ENCODE measurements at regions not wholly inside any gene's neighbourhood (a gene's known extent, or its start where the extent isn't known, plus 50 kb on each side); places are given as distances from the start of the nearest gene placed in this dataset.

DNA sequence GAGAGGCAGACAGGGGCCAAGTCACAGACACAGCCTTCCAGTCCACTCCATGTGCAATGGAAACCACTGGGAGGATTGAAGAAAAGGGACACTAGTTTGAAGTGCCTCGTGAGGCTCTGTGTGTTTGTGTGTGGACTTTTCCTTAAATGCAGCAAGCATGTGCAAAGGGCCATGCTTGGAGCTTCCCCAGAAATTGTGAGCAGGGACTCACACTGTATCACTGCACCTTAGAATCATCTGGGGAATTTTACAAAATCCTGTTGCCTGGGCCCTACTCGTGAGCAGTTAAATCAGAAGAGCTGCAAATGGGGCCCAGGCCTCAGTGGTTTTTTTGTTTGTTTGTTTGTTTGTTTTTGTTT is 137.8 kb downstream of the TRIM43 start:
- TF ChIP-seq ZFP3 (CRISPR knock-in tag; IDR thresholded peaks at IDR 0.05) (no peak), ZFP30 (CRISPR knock-in tag; IDR thresholded peaks at IDR 0.05) (no peak), ZNF70 (CRISPR knock-in tag; IDR thresholded peaks at IDR 0.05) (no peak), ESRRG (CRISPR knock-in tag; IDR thresholded peaks at IDR 0.05) (no peak)
- TF ChIP-seq, protein P1, sequence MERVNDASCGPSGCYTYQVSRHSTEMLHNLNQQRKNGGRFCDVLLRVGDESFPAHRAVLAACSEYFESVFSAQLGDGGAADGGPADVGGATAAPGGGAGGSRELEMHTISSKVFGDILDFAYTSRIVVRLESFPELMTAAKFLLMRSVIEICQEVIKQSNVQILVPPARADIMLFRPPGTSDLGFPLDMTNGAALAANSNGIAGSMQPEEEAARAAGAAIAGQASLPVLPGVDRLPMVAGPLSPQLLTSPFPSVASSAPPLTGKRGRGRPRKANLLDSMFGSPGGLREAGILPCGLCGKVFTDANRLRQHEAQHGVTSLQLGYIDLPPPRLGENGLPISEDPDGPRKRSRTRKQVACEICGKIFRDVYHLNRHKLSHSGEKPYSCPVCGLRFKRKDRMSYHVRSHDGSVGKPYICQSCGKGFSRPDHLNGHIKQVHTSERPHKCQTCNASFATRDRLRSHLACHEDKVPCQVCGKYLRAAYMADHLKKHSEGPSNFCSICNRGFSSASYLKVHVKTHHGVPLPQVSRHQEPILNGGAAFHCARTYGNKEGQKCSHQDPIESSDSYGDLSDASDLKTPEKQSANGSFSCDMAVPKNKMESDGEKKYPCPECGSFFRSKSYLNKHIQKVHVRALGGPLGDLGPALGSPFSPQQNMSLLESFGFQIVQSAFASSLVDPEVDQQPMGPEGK (CRISPR knock-in tag; IDR thresholded peaks at IDR 0.05; ENCODE audit: borderline replicate concordance), result no peak
